ENCODE measurements at regions not wholly inside any gene's neighbourhood (a gene's known extent, or its start where the extent isn't known, plus 50 kb on each side); places are given as distances from the start of the nearest gene placed in this dataset.

DNA sequence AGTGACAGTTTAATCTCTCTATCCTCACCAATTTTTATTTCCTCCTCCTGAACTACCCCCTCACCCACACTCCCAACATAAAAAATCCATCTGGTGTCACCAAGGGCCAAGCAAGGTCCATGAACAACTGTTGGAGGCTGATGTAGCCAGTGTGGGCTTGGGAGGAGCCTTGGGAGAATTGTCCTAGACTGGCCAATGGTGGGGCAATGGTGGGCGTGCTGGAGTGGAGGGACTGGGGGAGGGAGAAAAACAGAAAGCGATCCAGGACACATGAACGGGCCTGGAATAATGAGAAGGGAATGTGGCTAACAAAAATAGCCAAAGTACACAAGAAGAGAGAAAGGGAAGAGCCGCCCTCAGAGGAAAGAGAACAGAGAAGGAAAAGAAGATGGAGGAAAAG is 272.6 kb downstream of the ENC1 start:
- Histone ChIP-seq H3K4me1 (ENCODE audit: control insufficient read depth in 1 of 2, extremely low read depth in 1 of 2, insufficient read depth in 2 of 2, low read length in 2 of 2) (no peaks in the 10 kb centered on the region), H3K27ac (ENCODE audit: low read length) (no peak overlapping the region), H3K9me3 (no peaks in the 10 kb centered on the region), H3K27me3 (replicated peaks in 1 of 2; ENCODE audit: control insufficient read depth in 2 of 2, extremely low read depth in 1 of 2, insufficient read depth in 2 of 2, low read length in 1 of 2) (peaks cover 0 to 13% of the 10 kb centered on the region in 2 experiments), H3K36me3 (ENCODE audit: control insufficient read depth in 2 of 2, extremely low read depth in 1 of 2, insufficient read depth in 1 of 2, low read length in 1 of 2) (no peaks in the 10 kb centered on the region), H3K4me3 (ENCODE audit: control insufficient read depth in 1 of 2, extremely low read depth in 1 of 2, low read length in 1 of 2) (no peak overlapping the region)
- POLR2A ChIA-PET: no interaction called here
- Mint-ChIP-seq H3K4me1 (no peaks in the 10 kb centered on the region), H3K9me3 (no peaks in the 10 kb centered on the region), H3K36me3 (no peaks in the 10 kb centered on the region), H3K27me3 (no peaks in the 10 kb centered on the region), H3K27ac (no peak overlapping the region), H3K4me3 (no peak overlapping the region)
- WGBS (ENCODE audit: insufficient coverage): 78% methylated on average over 4 of the region's 4 CpGs
- CTCF ChIA-PET: no interaction called here
- no peak for ATAC-seq (replicated peaks in 1 of 4)
- DNase-seq: no peak

GRCh38 chr5:74367241-74367733 is 273.2 kb downstream of the ENC1 start:
- Histone ChIP-seq H3K36me3 (ENCODE audit: control insufficient read depth in 2 of 2, extremely low read depth in 1 of 2, insufficient read depth in 1 of 2, low read length in 1 of 2) (no peaks in the 10 kb centered on the region), H3K4me3 (ENCODE audit: control insufficient read depth in 1 of 2, extremely low read depth in 1 of 2, low read length in 1 of 2) (no peak overlapping the region), H3K27ac (ENCODE audit: low read length) (no peak overlapping the region), H3K4me1 (ENCODE audit: control insufficient read depth in 1 of 2, extremely low read depth in 1 of 2, insufficient read depth in 2 of 2, low read length in 2 of 2) (no peaks in the 10 kb centered on the region), H3K9me3 (no peaks in the 10 kb centered on the region), H3K27me3 (replicated peaks in 1 of 2; ENCODE audit: control insufficient read depth in 2 of 2, extremely low read depth in 1 of 2, insufficient read depth in 2 of 2, low read length in 1 of 2) (peaks cover 0 to 13% of the 10 kb centered on the region in 2 experiments)
- no peak for ATAC-seq (replicated peaks in 1 of 4)
- ChIA-PET CTCF (no interaction called here), POLR2A (no interaction called here)
- no peak for DNase-seq
- Mint-ChIP-seq H3K4me1 (no peaks in the 10 kb centered on the region), H3K9me3 (no peaks in the 10 kb centered on the region), H3K27me3 (no peaks in the 10 kb centered on the region), H3K36me3 (no peaks in the 10 kb centered on the region), H3K27ac (no peak overlapping the region), H3K4me3 (no peak overlapping the region)
- WGBS (ENCODE audit: insufficient coverage): 86% methylated on average over 3 of the region's 4 CpGs

DNA sequence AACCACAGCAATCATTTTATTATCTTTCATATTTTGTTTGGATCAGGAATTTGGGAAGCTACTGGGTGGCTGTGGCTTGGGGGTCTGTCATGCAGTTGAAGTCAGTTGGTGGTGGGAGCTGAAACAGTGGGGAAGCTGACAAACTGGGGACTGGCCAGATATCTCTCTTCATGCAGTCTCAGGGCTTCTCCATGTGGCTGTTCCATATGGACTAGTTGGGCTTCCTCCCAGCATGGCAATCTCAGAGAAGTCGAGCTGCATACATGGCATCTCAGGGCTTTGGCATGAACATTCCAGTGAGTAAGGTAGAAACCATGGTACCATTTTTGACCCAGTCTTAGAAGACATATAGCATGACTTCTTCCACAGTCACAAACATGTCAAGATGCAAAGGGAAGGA is 274.8 kb downstream of the ENC1 start:
- Mint-ChIP-seq H3K27me3 (no peaks in the 10 kb centered on the region), H3K27ac (no peak overlapping the region), H3K36me3 (no peaks in the 10 kb centered on the region), H3K9me3 (no peaks in the 10 kb centered on the region), H3K4me3 (no peak overlapping the region), H3K4me1 (no peaks in the 10 kb centered on the region)
- no peak for DNase-seq
- Histone ChIP-seq H3K27ac (ENCODE audit: low read length) (no peak overlapping the region), H3K36me3 (ENCODE audit: control insufficient read depth in 2 of 2, extremely low read depth in 1 of 2, insufficient read depth in 1 of 2, low read length in 1 of 2) (no peaks in the 10 kb centered on the region), H3K27me3 (replicated peaks in 1 of 2; ENCODE audit: control insufficient read depth in 2 of 2, extremely low read depth in 1 of 2, insufficient read depth in 2 of 2, low read length in 1 of 2) (peaks cover 0 to 13% of the 10 kb centered on the region in 2 experiments), H3K4me3 (ENCODE audit: control insufficient read depth in 1 of 2, extremely low read depth in 1 of 2, low read length in 1 of 2) (no peak overlapping the region), H3K4me1 (ENCODE audit: control insufficient read depth in 1 of 2, extremely low read depth in 1 of 2, insufficient read depth in 2 of 2, low read length in 2 of 2) (no peaks in the 10 kb centered on the region), H3K9me3 (no peaks in the 10 kb centered on the region)
- CTCF ChIA-PET: no interaction called here
- POLR2A ChIA-PET: no interaction called here
- 80% methylated on average over 1 of the region's 1 CpG for WGBS (ENCODE audit: insufficient coverage)
- no peak for ATAC-seq (replicated peaks in 1 of 4)

- no peak overlapping the region for H3K27ac Mint-ChIP-seq
- H3K4me1 Mint-ChIP-seq: no peaks in the 10 kb centered on the region
- ChIA-PET CTCF (no interaction called here), POLR2A (no interaction called here)
- H3K27me3 Mint-ChIP-seq: no peaks in the 10 kb centered on the region
- H3K9me3 Mint-ChIP-seq: no peaks in the 10 kb centered on the region
- Histone ChIP-seq H3K27ac (ENCODE audit: low read length) (no peak overlapping the region), H3K9me3 (no peaks in the 10 kb centered on the region), H3K4me1 (ENCODE audit: control insufficient read depth in 1 of 2, extremely low read depth in 1 of 2, insufficient read depth in 2 of 2, low read length in 2 of 2) (no peaks in the 10 kb centered on the region), H3K36me3 (ENCODE audit: control insufficient read depth in 2 of 2, extremely low read depth in 1 of 2, insufficient read depth in 1 of 2, low read length in 1 of 2) (no peaks in the 10 kb centered on the region), H3K4me3 (ENCODE audit: control insufficient read depth in 1 of 2, extremely low read depth in 1 of 2, low read length in 1 of 2) (no peak overlapping the region), H3K27me3 (replicated peaks in 1 of 2; ENCODE audit: control insufficient read depth in 2 of 2, extremely low read depth in 1 of 2, insufficient read depth in 2 of 2, low read length in 1 of 2) (peaks cover 0 to 13% of the 10 kb centered on the region in 2 experiments)
- no peak overlapping the region for H3K4me3 Mint-ChIP-seq
- WGBS (ENCODE audit: insufficient coverage): 78% methylated on average over 2 of the region's 4 CpGs
- no peak for DNase-seq
- ATAC-seq (replicated peaks in 1 of 4): no peak
- H3K36me3 Mint-ChIP-seq: no peaks in the 10 kb centered on the region
Measured at GRCh38 chr5:74364507-74364906, 276.0 kb downstream of the ENC1 start.

- H3K36me3 ChIP-seq (ENCODE audit: control insufficient read depth in 2 of 2, extremely low read depth in 1 of 2, insufficient read depth in 1 of 2, low read length in 1 of 2): no peaks in the 10 kb centered on the region
- no peaks in the 10 kb centered on the region for H3K9me3 ChIP-seq
- DNase-seq (no peak), ATAC-seq (replicated peaks in 1 of 4) (no peak)
- Mint-ChIP-seq H3K4me3 (no peak overlapping the region), H3K9me3 (no peaks in the 10 kb centered on the region), H3K27ac (no peak overlapping the region), H3K27me3 (no peaks in the 10 kb centered on the region), H3K4me1 (no peaks in the 10 kb centered on the region), H3K36me3 (no peaks in the 10 kb centered on the region)
- POLR2A ChIA-PET: no interaction called here
- 85% methylated on average over 3 of the region's 7 CpGs for WGBS (ENCODE audit: insufficient coverage)
- H3K27ac ChIP-seq (ENCODE audit: low read length): no peak overlapping the region
- H3K4me3 ChIP-seq (ENCODE audit: control insufficient read depth in 1 of 2, extremely low read depth in 1 of 2, low read length in 1 of 2): no peak overlapping the region
- H3K4me1 ChIP-seq (ENCODE audit: control insufficient read depth in 1 of 2, extremely low read depth in 1 of 2, insufficient read depth in 2 of 2, low read length in 2 of 2): no peaks in the 10 kb centered on the region
- CTCF ChIA-PET: no interaction called here
- peaks cover 0 to 13% of the 10 kb centered on the region in 2 experiments for H3K27me3 ChIP-seq (replicated peaks in 1 of 2; ENCODE audit: control insufficient read depth in 2 of 2, extremely low read depth in 1 of 2, insufficient read depth in 2 of 2, low read length in 1 of 2)
Measured at GRCh38 chr5:74363603-74364205, 276.8 kb downstream of the ENC1 start.

DNA sequence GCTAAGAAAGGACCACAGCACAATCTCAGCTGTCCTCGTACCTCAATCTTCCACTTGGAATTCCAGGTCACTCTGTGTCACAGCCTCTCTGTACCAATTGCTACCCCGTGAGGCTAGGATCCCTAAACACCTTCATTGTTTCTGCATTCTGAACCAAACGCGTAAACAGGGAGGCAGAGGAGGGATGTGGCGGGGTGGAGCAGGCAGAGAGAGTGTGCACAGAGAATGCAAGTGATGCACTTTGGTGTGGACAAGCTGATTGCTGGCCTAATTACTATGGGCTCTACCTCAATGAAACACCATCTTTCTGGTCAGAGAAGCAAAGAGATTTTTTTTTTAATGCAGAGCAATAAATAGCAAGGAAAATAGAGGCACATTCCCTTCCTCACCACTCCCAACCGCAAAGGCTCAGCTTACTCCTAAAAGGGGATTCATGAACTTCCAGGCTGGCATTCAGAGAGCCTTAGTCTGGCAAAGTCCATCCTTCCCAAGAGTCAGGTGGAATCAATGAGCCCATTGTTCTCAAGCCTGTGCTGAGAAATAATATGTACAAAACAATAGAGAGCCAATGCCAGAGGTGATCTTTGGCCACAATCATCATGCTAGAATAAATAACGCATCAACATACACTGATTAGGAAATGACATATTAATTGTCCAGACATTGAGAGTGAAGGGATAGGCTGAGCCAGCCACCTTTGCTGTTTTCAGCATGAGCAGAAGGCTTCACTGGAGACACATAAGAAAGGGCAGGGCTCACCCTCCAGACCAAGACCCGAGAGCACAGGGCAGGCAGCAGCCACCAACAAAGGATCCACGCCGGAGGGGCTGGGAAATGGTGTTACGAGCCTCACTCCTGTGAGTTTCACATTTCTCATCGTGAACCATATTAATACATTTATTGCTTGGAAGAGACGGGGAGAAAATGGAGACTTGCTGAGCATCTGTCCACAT is 278.8 kb downstream of the ENC1 start:
- WGBS (ENCODE audit: insufficient coverage): 87% methylated on average over 3 of the region's 13 CpGs
- Mint-ChIP-seq H3K27ac (no peak overlapping the region), H3K9me3 (no peaks in the 10 kb centered on the region), H3K36me3 (no peaks in the 10 kb centered on the region), H3K4me1 (no peaks in the 10 kb centered on the region), H3K4me3 (no peak overlapping the region), H3K27me3 (no peaks in the 10 kb centered on the region)
- no peak for DNase-seq
- Histone ChIP-seq H3K36me3 (ENCODE audit: control insufficient read depth in 2 of 2, extremely low read depth in 1 of 2, insufficient read depth in 1 of 2, low read length in 1 of 2) (no peaks in the 10 kb centered on the region), H3K9me3 (no peaks in the 10 kb centered on the region), H3K4me3 (ENCODE audit: control insufficient read depth in 1 of 2, extremely low read depth in 1 of 2, low read length in 1 of 2) (no peak overlapping the region), H3K27me3 (replicated peaks in 1 of 2; ENCODE audit: control insufficient read depth in 2 of 2, extremely low read depth in 1 of 2, insufficient read depth in 2 of 2, low read length in 1 of 2) (peaks cover 0 to 10% of the 10 kb centered on the region in 2 experiments), H3K27ac (ENCODE audit: low read length) (no peak overlapping the region), H3K4me1 (ENCODE audit: control insufficient read depth in 1 of 2, extremely low read depth in 1 of 2, insufficient read depth in 2 of 2, low read length in 2 of 2) (no peaks in the 10 kb centered on the region)
- POLR2A ChIA-PET: no interaction called here
- ATAC-seq (replicated peaks in 1 of 4): no peak
- CTCF ChIA-PET: no interaction called here

Data from T-cell (primary cell).